Adrenal gland (tissue), 9 donors: ENCODE measurements at regions not wholly inside any gene's neighbourhood (a gene's known extent, or its start where the extent isn't known, plus 50 kb on each side); places are given as distances from the start of the nearest gene placed in this dataset.

ENCODE experiments used
- DNase-seq, 7 donors: peaks; one replicate each; pipeline ENCODE4 v3.0.0-alpha.2; 2019 to 2020
- H3K27ac ChIP-seq, 5 donors: fragments of 200-600 bp; sonication (generic) in 4 of 5; 1 replicate in 3 of 5; 2 replicates in 2 of 5; pipeline versions ENCODE4 v1.5.1 to v1.8.0; 2016 to 2020; ENCODE audit warnings: mild to moderate bottlenecking in 1 of 5
- H3K27me3 ChIP-seq: fragments of 200-600 bp; 2 replicates; pipeline ENCODE4 v1.8.0; 2021
- H3K36me3 ChIP-seq, 2 donors: fragments of 200-600 bp; replicated peaks in 1 of 2; 1 replicate in 1 of 2; 2 replicates in 1 of 2; pipeline versions ENCODE4 v1.5.1 to v1.8.0; 2018 to 2022
- H3K4me1 ChIP-seq, 2 donors: fragments of 200-600 bp; replicated peaks in 1 of 2; 1 replicate in 1 of 2; 2 replicates in 1 of 2; pipeline versions ENCODE4 v1.5.1 to v1.8.0; 2018 to 2021
- H3K4me3 ChIP-seq, 4 donors: fragments of 200-600 bp; sonication (generic) in 3 of 4; one replicate each; pipeline ENCODE4 v1.5.1; 2016 to 2018
- H3K9me3 ChIP-seq, 3 donors: fragments of 200-600 bp; sonication (generic) in 1 of 3; replicated peaks in 1 of 3; 1 replicate in 2 of 3; 2 replicates in 1 of 3; pipeline versions ENCODE4 v1.5.1 to v1.8.0; 2016 to 2021
- POLR2A ChIP-seq, 2 donors: fragments of 450-650 bp; IDR thresholded peaks; one replicate each; pipeline ENCODE4 v1.6.1; 2017; ENCODE audit warnings: antibody characterized with exemption in 2 of 2, mild to moderate bottlenecking in 2 of 2, moderate library complexity in 1 of 2
- WGBS, 4 donors: extraction: QIAGEN DNeasy Blood & Tissue Kit in 2 of 4; methylation state at CpG; one replicate each; pipeline versions ENCODE4 v1.1.5 to v1.1.7; 2013 to 2017; 5-methylcytosine and 5-hydroxymethylcytosine counted together
- intact Hi-C, 2 donors: fragments of 100-400 bp; cut with DNase I; formaldehyde crosslinking; loops; one replicate each; pipeline versions ENCODE4 v1.14.1 to v1.15.0; 2022 to 2023
- TF ChIP-seq, protein P1 (sequence below), 6 experiments: fragments of 450-650 bp in 4 of 6; fragments of 200-600 bp in 2 of 6; sonication (generic) in 1 of 6; IDR thresholded peaks; 1 replicate in 5 of 6; 2 replicates in 1 of 6; pipeline versions ENCODE4 v1.5.1 to v1.8.0; 2016 to 2021; ENCODE audit warnings: antibody characterized with exemption in 6 of 6, mild to moderate bottlenecking in 2 of 6, moderate library complexity in 1 of 6
- donor health status: healthy with polysubstance abuse.
- donor health status: Bipolar disorder and iron deficiency.
- donor health status: DM: yes; HTN: yes; CAD: no.
- donor health status: DM: no; HTN: no; CAD: no.
- donor health status: DM: no; HTN: no; CAD: no.

- TF ChIP-seq, protein P1, sequence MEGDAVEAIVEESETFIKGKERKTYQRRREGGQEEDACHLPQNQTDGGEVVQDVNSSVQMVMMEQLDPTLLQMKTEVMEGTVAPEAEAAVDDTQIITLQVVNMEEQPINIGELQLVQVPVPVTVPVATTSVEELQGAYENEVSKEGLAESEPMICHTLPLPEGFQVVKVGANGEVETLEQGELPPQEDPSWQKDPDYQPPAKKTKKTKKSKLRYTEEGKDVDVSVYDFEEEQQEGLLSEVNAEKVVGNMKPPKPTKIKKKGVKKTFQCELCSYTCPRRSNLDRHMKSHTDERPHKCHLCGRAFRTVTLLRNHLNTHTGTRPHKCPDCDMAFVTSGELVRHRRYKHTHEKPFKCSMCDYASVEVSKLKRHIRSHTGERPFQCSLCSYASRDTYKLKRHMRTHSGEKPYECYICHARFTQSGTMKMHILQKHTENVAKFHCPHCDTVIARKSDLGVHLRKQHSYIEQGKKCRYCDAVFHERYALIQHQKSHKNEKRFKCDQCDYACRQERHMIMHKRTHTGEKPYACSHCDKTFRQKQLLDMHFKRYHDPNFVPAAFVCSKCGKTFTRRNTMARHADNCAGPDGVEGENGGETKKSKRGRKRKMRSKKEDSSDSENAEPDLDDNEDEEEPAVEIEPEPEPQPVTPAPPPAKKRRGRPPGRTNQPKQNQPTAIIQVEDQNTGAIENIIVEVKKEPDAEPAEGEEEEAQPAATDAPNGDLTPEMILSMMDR (IDR thresholded peaks at IDR 0.05) = no peak
- no peak for TF ChIP-seq POLR2A (IDR thresholded peaks at IDR 0.05)
- Histone ChIP-seq H3K9me3 (no peaks in the 10 kb centered on the region), H3K4me1 (peaks cover 43 to 66% of the 10 kb centered on the region in 2 donors), H3K27me3 (no peaks in the 10 kb centered on the region), H3K27ac (peak overlapping the region in 3 of 5 donors; percentile 25 to 69 (median 61)), H3K36me3 (no peaks in the 10 kb centered on the region), H3K4me3 (no peak overlapping the region)
- no peak for DNase-seq
- intact Hi-C loops = loop anchor here in 1 of 2 donors (10.0 kb wide), 1 partner anchor 50 kb away; no protein-coding TSS in a partner anchor
- 40 to 54% (median 41%) methylated on average over 3 of the region's 3 CpGs for WGBS, 4 donors
Observed at GRCh38 chr12:92554158-92555073, 148.4 kb upstream of the PLEKHG7 start.

DNA sequence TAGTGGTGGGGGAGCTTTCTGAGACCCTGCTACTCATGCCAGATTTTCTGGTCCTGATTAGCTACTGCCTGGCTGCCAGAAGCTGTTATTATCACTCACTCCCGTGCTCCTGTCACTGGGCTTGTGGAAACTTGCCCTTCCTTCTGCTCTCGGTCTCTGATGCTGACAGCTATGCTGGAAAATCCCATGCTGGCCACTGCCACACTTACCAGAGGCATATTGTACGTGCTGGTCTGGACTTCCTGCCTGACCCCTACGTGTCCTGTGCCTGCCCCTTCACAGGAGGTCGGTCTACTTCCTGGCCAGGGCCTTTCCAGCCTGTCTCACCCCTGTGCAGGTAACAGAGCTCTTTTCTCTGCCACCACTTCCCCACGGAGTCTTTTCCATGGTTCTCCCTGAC is 149.4 kb upstream of the PLEKHG7 start:
- peak in 6 of 7 donors; percentile 49 to 76 (median 56) for DNase-seq
- peak overlapping the region in 2 of 5 donors; percentile 61 to 69 for H3K27ac ChIP-seq
- no peaks in the 10 kb centered on the region for H3K27me3 ChIP-seq
- 40 to 61% (median 58%) methylated on average over 6 of the region's 6 CpGs for WGBS, 4 donors
- no peak for TF ChIP-seq POLR2A (IDR thresholded peaks at IDR 0.05)
- TF ChIP-seq, protein P1 (IDR thresholded peaks at IDR 0.05) = no peak
- H3K36me3 ChIP-seq = no peaks in the 10 kb centered on the region
- H3K9me3 ChIP-seq = no peaks in the 10 kb centered on the region
- no peak overlapping the region for H3K4me3 ChIP-seq
- intact Hi-C loops = loop anchor here in 1 of 2 donors (10.0 kb wide), 1 partner anchor 49 kb away; no protein-coding TSS in a partner anchor
- H3K4me1 ChIP-seq = peaks cover 35 to 56% of the 10 kb centered on the region in 2 donors

GRCh38 chr12:92552412-92553108 is 150.2 kb upstream of the PLEKHG7 start:
- Histone ChIP-seq H3K4me1 (peaks cover 35 to 55% of the 10 kb centered on the region in 2 donors), H3K4me3 (no peak overlapping the region), H3K27ac (peak overlapping the region in 4 of 5 donors; percentile 3 to 69 (median 51)), H3K36me3 (no peaks in the 10 kb centered on the region), H3K27me3 (no peaks in the 10 kb centered on the region), H3K9me3 (no peaks in the 10 kb centered on the region)
- WGBS, 4 donors = 92 to 98% (median 95%) methylated on average over 3 of the region's 3 CpGs
- TF ChIP-seq, protein P1 (IDR thresholded peaks at IDR 0.05) = no peak
- no peak for TF ChIP-seq POLR2A (IDR thresholded peaks at IDR 0.05)
- peak in 3 of 7 donors; percentile 16 to 49 (median 49) for DNase-seq
- intact Hi-C loops = loop anchor here in 1 of 2 donors (10.0 kb wide), 1 partner anchor 48 kb away; no protein-coding TSS in a partner anchor

GRCh38 chr12:92551853-92552397 is 150.9 kb upstream of the PLEKHG7 start:
- TF ChIP-seq, protein P1 (IDR thresholded peaks at IDR 0.05) = no peak
- no peak for TF ChIP-seq POLR2A (IDR thresholded peaks at IDR 0.05)
- DNase-seq = peak in 5 of 7 donors; percentile 18 to 54 (median 35)
- Histone ChIP-seq H3K9me3 (no peaks in the 10 kb centered on the region), H3K4me3 (no peak overlapping the region), H3K36me3 (no peaks in the 10 kb centered on the region), H3K27ac (peak overlapping the region in 3 of 5 donors; percentile 49 to 69 (median 53)), H3K4me1 (peaks cover 35 to 58% of the 10 kb centered on the region in 2 donors), H3K27me3 (no peaks in the 10 kb centered on the region)
- intact Hi-C loops = loop anchor here in 1 of 2 donors (10.0 kb wide), 1 partner anchor 47 kb away; no protein-coding TSS in a partner anchor
